Astrocyte (in vitro differentiated cells and primary cell): ENCODE measurements at regions not wholly inside any gene's neighbourhood (a gene's known extent, or its start where the extent isn't known, plus 50 kb on each side); places are given as distances from the start of the nearest gene placed in this dataset.

Experiments used
- DNase-seq: peaks from one replicate; pipeline ENCODE4 v3.0.0-alpha.2; 2010; ENCODE audit warnings: low read depth
- FAIRE-seq: peaks from 2 replicates; lab custom pipeline; 2011; peaks lifted over from hg19 to GRCh38; lab: Jason Lieb, UNC
- H2AFZ ChIP-seq: 2 replicates; pipeline ENCODE4 v1.6.0; 2012; ENCODE audit warnings: low read depth, low read length, inconsistent platforms
- H3K27ac ChIP-seq: 2 replicates; pipeline ENCODE4 v1.5.1; 2011; ENCODE audit warnings: low read depth, low read length, inconsistent platforms
- H3K27me3 ChIP-seq: 2 replicates; pipeline ENCODE4 v1.6.0; 2011; ENCODE audit warnings: low read length, inconsistent platforms; ENCODE audit not compliant: insufficient read depth
- H3K36me3 ChIP-seq: 2 replicates; pipeline ENCODE4 v1.5.1; 2011; ENCODE audit warnings: low read length, inconsistent platforms; ENCODE audit not compliant: insufficient read depth
- H3K4me1 ChIP-seq: 2 replicates; pipeline ENCODE4 v1.5.1; 2011; ENCODE audit warnings: low read length, inconsistent platforms; ENCODE audit not compliant: insufficient read depth
- H3K4me2 ChIP-seq: 2 replicates; pipeline ENCODE4 v1.6.0; 2012; ENCODE audit warnings: low read length, inconsistent platforms
- H3K4me3 ChIP-seq: 2 replicates; pipeline ENCODE4 v1.5.1; 2011; ENCODE audit warnings: low read depth, mild to moderate bottlenecking, low read length, inconsistent platforms; ENCODE audit not compliant: insufficient read depth
- H3K79me2 ChIP-seq: 2 replicates; pipeline ENCODE4 v1.6.0; 2012; ENCODE audit warnings: mild to moderate bottlenecking, low read length, inconsistent platforms; ENCODE audit not compliant: insufficient read depth
- H3K9ac ChIP-seq: 2 replicates; pipeline ENCODE4 v1.6.0; 2012; ENCODE audit warnings: mild to moderate bottlenecking, low read length, inconsistent platforms
- H3K9me3 ChIP-seq: 2 replicates; pipeline ENCODE4 v1.5.1; 2012; ENCODE audit warnings: low read depth, mild to moderate bottlenecking, low read length, inconsistent platforms; ENCODE audit not compliant: insufficient read depth
- H4K20me1 ChIP-seq: 2 replicates; pipeline ENCODE4 v1.6.0; 2012; ENCODE audit warnings: low read length, inconsistent platforms; ENCODE audit not compliant: insufficient read depth
- H3K27ac Mint-ChIP-seq: one replicate; pipeline ENCODE4 v1.8.0; 2021; ENCODE audit warnings: mild to moderate bottlenecking, mixed read lengths; ENCODE audit not compliant: unreplicated experiment
- H3K27me3 Mint-ChIP-seq: one replicate; pipeline ENCODE4 v1.8.0; 2021; ENCODE audit warnings: low read depth, mixed read lengths; ENCODE audit not compliant: unreplicated experiment
- H3K36me3 Mint-ChIP-seq: one replicate; pipeline ENCODE4 v1.8.0; 2021; ENCODE audit warnings: low read depth, mixed read lengths; ENCODE audit not compliant: unreplicated experiment
- H3K4me1 Mint-ChIP-seq: one replicate; pipeline ENCODE4 v1.8.0; 2021; ENCODE audit warnings: low read depth, mixed read lengths; ENCODE audit not compliant: unreplicated experiment
- H3K4me3 Mint-ChIP-seq: one replicate; pipeline ENCODE4 v1.8.0; 2021; ENCODE audit warnings: mild to moderate bottlenecking, moderate library complexity, mixed read lengths; ENCODE audit not compliant: unreplicated experiment
- H3K9me3 Mint-ChIP-seq: one replicate; pipeline ENCODE4 v1.8.0; 2021; ENCODE audit warnings: mild to moderate bottlenecking, mixed read lengths; ENCODE audit not compliant: unreplicated experiment
- CTCF ChIP-seq: IDR thresholded peaks from 2 replicates; pipeline ENCODE4 v1.5.1; 2011; ENCODE audit warnings: low read depth, mild to moderate bottlenecking, inconsistent platforms, low read length, moderate library complexity; ENCODE audit not compliant: insufficient read depth
- EZH2 ChIP-seq: IDR thresholded peaks from 2 replicates; pipeline ENCODE4 v1.6.1; 2012; ENCODE audit warnings: mild to moderate bottlenecking, low read length, inconsistent platforms; ENCODE audit not compliant: insufficient read depth

- no peaks in the 10 kb centered on the region for H3K27me3 ChIP-seq
- no peaks in the 10 kb centered on the region for H3K4me1 ChIP-seq
- no peak for TF ChIP-seq EZH2
- TF ChIP-seq CTCF, result no peak
- H3K4me3 ChIP-seq, result no peak overlapping the region
- H3K36me3 ChIP-seq, result no peaks in the 10 kb centered on the region
- no peak overlapping the region for H3K9ac ChIP-seq
- H3K9me3 ChIP-seq, result no peaks in the 10 kb centered on the region
- no peaks in the 10 kb centered on the region for H4K20me1 ChIP-seq
- no peaks in the 10 kb centered on the region for H3K9me3 Mint-ChIP-seq
- no peak for FAIRE-seq
- H3K36me3 Mint-ChIP-seq, result no peaks in the 10 kb centered on the region
- no peak overlapping the region for H3K27ac Mint-ChIP-seq
- no peaks in the 10 kb centered on the region for H3K4me1 Mint-ChIP-seq
- H3K27me3 Mint-ChIP-seq, result peaks cover 10% of the 10 kb centered on the region
- H3K79me2 ChIP-seq, result no peaks in the 10 kb centered on the region
- H3K27ac ChIP-seq, result no peak overlapping the region
- H3K4me3 Mint-ChIP-seq, result no peak overlapping the region
- H3K4me2 ChIP-seq, result no peak overlapping the region
- DNase-seq, result no peak
- H2AFZ ChIP-seq, result no peak overlapping the region
Observed at GRCh38 chr9:7967093-7967827, 167.7 kb upstream of the DMAC1 start.

- no peak overlapping the region for H3K27ac Mint-ChIP-seq
Observed at GRCh38 chr9:7965063-7965462, 165.5 kb upstream of the DMAC1 start.

More at GRCh38 chr9:7965063-7965462, 165.5 kb upstream of the DMAC1 start:
- no peaks in the 10 kb centered on the region for H3K27me3 ChIP-seq
- no peaks in the 10 kb centered on the region for H3K4me1 Mint-ChIP-seq
- H3K9me3 ChIP-seq, result no peaks in the 10 kb centered on the region
- no peaks in the 10 kb centered on the region for H3K36me3 ChIP-seq
- no peak for FAIRE-seq
- no peak overlapping the region for H3K4me3 ChIP-seq
- no peak overlapping the region for H3K4me2 ChIP-seq
- H2AFZ ChIP-seq, result no peak overlapping the region
- no peak overlapping the region for H3K4me3 Mint-ChIP-seq
- DNase-seq, result no peak
- H3K4me1 ChIP-seq, result no peaks in the 10 kb centered on the region
- no peaks in the 10 kb centered on the region for H3K79me2 ChIP-seq
- H3K27me3 Mint-ChIP-seq, result peaks cover 10% of the 10 kb centered on the region
- no peaks in the 10 kb centered on the region for H3K9me3 Mint-ChIP-seq
- no peak overlapping the region for H3K27ac ChIP-seq
- no peaks in the 10 kb centered on the region for H4K20me1 ChIP-seq
- H3K9ac ChIP-seq, result no peak overlapping the region
- H3K36me3 Mint-ChIP-seq, result no peaks in the 10 kb centered on the region
- TF ChIP-seq CTCF (no peak), EZH2 (no peak)
